ENCODE measurements at regions not wholly inside any gene's neighbourhood (a gene's known extent, or its start where the extent isn't known, plus 50 kb on each side); places are given as distances from the start of the nearest gene placed in this dataset.
A peak's percentile ranks its signal among the peaks of the same experiment; 100 is the strongest.

- Histone ChIP-seq H3K4me3 (ENCODE audit: low read depth, low read length) (no peak overlapping the region), H3K36me3 (ENCODE audit: control insufficient read depth, insufficient read depth, low read length) (no peaks in the 10 kb centered on the region), H3K27me3 (ENCODE audit: control insufficient read depth, insufficient read depth, low read length) (no peaks in the 10 kb centered on the region)
- no peak for DNase-seq (ENCODE audit: low read depth)
- FAIRE-seq: no peak
- TF ChIP-seq, protein P1, sequence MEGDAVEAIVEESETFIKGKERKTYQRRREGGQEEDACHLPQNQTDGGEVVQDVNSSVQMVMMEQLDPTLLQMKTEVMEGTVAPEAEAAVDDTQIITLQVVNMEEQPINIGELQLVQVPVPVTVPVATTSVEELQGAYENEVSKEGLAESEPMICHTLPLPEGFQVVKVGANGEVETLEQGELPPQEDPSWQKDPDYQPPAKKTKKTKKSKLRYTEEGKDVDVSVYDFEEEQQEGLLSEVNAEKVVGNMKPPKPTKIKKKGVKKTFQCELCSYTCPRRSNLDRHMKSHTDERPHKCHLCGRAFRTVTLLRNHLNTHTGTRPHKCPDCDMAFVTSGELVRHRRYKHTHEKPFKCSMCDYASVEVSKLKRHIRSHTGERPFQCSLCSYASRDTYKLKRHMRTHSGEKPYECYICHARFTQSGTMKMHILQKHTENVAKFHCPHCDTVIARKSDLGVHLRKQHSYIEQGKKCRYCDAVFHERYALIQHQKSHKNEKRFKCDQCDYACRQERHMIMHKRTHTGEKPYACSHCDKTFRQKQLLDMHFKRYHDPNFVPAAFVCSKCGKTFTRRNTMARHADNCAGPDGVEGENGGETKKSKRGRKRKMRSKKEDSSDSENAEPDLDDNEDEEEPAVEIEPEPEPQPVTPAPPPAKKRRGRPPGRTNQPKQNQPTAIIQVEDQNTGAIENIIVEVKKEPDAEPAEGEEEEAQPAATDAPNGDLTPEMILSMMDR (IDR thresholded peaks at IDR 0.05; ENCODE audit: insufficient read depth, low read length, severe bottlenecking): no peak
These were observed 211.3 kb upstream of the KLF4 start for GRCh38 chr9:107700847-107701246.

DNA sequence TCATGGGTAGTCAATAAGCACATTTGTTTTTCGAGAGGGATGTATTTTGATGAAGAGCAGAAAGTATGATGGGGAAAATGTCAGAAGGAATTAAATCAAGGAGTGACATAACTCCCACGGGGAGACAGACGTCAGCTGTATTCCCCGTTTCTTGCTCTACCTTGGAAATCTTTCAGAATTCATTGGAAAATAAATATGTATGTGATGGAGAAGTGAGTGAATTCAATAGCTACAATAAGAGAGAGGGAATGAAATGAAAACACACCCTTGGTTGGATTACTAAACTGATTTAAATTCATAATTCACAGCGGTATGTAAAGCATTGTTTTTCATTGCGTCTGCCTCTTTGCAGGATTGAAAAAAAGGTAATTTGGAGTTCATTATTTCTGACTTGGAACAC is 209.7 kb upstream of the KLF4 start:
- FAIRE-seq (no peak), DNase-seq (ENCODE audit: low read depth) (no peak)
- no peaks in the 10 kb centered on the region for H3K36me3 ChIP-seq (ENCODE audit: control insufficient read depth, insufficient read depth, low read length)
- TF ChIP-seq, protein P1 (IDR thresholded peaks at IDR 0.05; ENCODE audit: insufficient read depth, low read length, severe bottlenecking): no peak
- H3K27me3 ChIP-seq (ENCODE audit: control insufficient read depth, insufficient read depth, low read length): no peaks in the 10 kb centered on the region
- no peak overlapping the region for H3K4me3 ChIP-seq (ENCODE audit: low read depth, low read length)

DNA sequence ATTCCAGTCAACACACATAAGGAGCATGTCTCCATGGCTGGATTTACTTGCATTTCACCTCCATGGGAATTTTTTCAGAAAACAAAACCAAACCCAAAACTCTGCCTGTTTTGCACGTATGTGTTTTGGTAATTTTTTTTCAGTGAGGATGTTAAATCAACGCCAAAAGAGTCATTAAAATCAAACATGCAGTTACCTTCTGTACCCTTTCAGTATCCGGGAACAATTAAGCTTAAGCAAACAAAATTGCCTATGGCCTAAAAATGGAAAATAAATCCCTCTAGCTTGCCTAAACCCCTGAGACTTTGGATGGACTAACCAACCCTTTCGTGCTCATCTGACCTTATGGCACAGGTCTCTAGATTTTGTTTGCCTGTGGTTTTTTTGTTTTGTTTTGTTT is 209.2 kb upstream of the KLF4 start:
- H3K4me3 ChIP-seq (ENCODE audit: low read depth, low read length): no peak overlapping the region
- FAIRE-seq (no peak), DNase-seq (ENCODE audit: low read depth) (no peak)
- H3K27me3 ChIP-seq (ENCODE audit: control insufficient read depth, insufficient read depth, low read length): no peaks in the 10 kb centered on the region
- TF ChIP-seq, protein P1 (IDR thresholded peaks at IDR 0.05; ENCODE audit: insufficient read depth, low read length, severe bottlenecking): no peak
- no peaks in the 10 kb centered on the region for H3K36me3 ChIP-seq (ENCODE audit: control insufficient read depth, insufficient read depth, low read length)

- no peaks in the 10 kb centered on the region for H3K27me3 ChIP-seq (ENCODE audit: control insufficient read depth, insufficient read depth, low read length)
- no peak overlapping the region for H3K4me3 ChIP-seq (ENCODE audit: low read depth, low read length)
- TF ChIP-seq, protein P1 (IDR thresholded peaks at IDR 0.05; ENCODE audit: insufficient read depth, low read length, severe bottlenecking): no peak
- FAIRE-seq (no peak), DNase-seq (ENCODE audit: low read depth) (no peak)
- no peaks in the 10 kb centered on the region for H3K36me3 ChIP-seq (ENCODE audit: control insufficient read depth, insufficient read depth, low read length)
These were observed 206.7 kb upstream of the KLF4 start for GRCh38 chr9:107696302-107696701.

- no peaks in the 10 kb centered on the region for H3K27me3 ChIP-seq (ENCODE audit: control insufficient read depth, insufficient read depth, low read length)
- TF ChIP-seq, protein P1 (IDR thresholded peaks at IDR 0.05; ENCODE audit: insufficient read depth, low read length, severe bottlenecking): no peak
- DNase-seq (ENCODE audit: low read depth) (no peak), FAIRE-seq (no peak)
- no peaks in the 10 kb centered on the region for H3K36me3 ChIP-seq (ENCODE audit: control insufficient read depth, insufficient read depth, low read length)
- H3K4me3 ChIP-seq (ENCODE audit: low read depth, low read length): no peak overlapping the region
These were observed 204.8 kb upstream of the KLF4 start for GRCh38 chr9:107694390-107694789.

GRCh38 chr9:107693625-107694326 is 204.2 kb upstream of the KLF4 start:
- H3K27me3 ChIP-seq (ENCODE audit: control insufficient read depth, insufficient read depth, low read length): no peaks in the 10 kb centered on the region
- no peak overlapping the region for H3K4me3 ChIP-seq (ENCODE audit: low read depth, low read length)
- DNase-seq (ENCODE audit: low read depth) (peak; percentile 36), FAIRE-seq (peak; percentile 40)
- no peaks in the 10 kb centered on the region for H3K36me3 ChIP-seq (ENCODE audit: control insufficient read depth, insufficient read depth, low read length)
- TF ChIP-seq, protein P1 (IDR thresholded peaks at IDR 0.05; ENCODE audit: insufficient read depth, low read length, severe bottlenecking): no peak

Measured in bronchial epithelial cell (primary cell).